ENCODE measurements at regions not wholly inside any gene's neighbourhood (a gene's known extent, or its start where the extent isn't known, plus 50 kb on each side); places are given as distances from the start of the nearest gene placed in this dataset.
"Not testable (repeated sequence)": the region's sequence is repeated elsewhere in the genome, so short reads cannot be mapped to it uniquely, and the experiment has no call there.

GRCh38 chr7:65770473-65771225 is 102.2 kb upstream of the VKORC1L1 start:
- Histone ChIP-seq H2AK5ac (ENCODE audit: low read depth, low read length) (peak overlapping the region; percentile 74; the same call in 1 of the 2 replicates), H3K23ac (ENCODE audit: low read depth, low read length) (peak overlapping the region; percentile 87), H3K18ac (ENCODE audit: low read depth, low read length) (peak overlapping the region; percentile 22), H4K91ac (ENCODE audit: insufficient read depth, low read depth, low read length) (peak overlapping the region; percentile 90), H4K5ac (ENCODE audit: low read depth, low read length) (peak overlapping the region; percentile 94), H3K9ac (ENCODE audit: low read depth, low read length) (peak overlapping the region; percentile 98), H3K79me1 (ENCODE audit: low read depth in 1 of 2, low read length in 2 of 2) (peaks cover 3 to 13% of the 10 kb centered on the region in 2 experiments; a peak in 3 of 4 replicates), H2BK120ac (ENCODE audit: low read depth, low read length) (peak overlapping the region; percentile 73), H4K8ac (ENCODE audit: low read depth in 2 of 2, low read length in 2 of 2) (peak overlapping the region; percentile 89 to 99), H3K27ac (ENCODE audit: insufficient read depth, low read length) (peak overlapping the region; percentile 93), H3K4ac (ENCODE audit: low read depth, low read length) (peak overlapping the region; percentile 81), H3K4me3 (ENCODE audit: insufficient read depth, low read depth, low read length) (peak overlapping the region; percentile 99), H3K4me2 (ENCODE audit: low read depth, low read length) (peak overlapping the region; percentile 69), H3K14ac (replicated peaks; ENCODE audit: low read depth, low read length) (peak overlapping the region; percentile 97), H2BK5ac (ENCODE audit: low read depth, low read length, poor library complexity, severe bottlenecking) (peak overlapping the region; percentile 85), H2AFZ (replicated peaks; ENCODE audit: low read length, poor library complexity) (peak overlapping the region; percentile 86)
- peak; percentile 99 for ATAC-seq (ENCODE audit: low read depth)
- H3K4me1 ChIP-seq (ENCODE audit: control insufficient read depth, insufficient read depth, low read length); H3K9me1 ChIP-seq (ENCODE audit: insufficient read depth, low read length); H2AK9ac ChIP-seq (replicated peaks; ENCODE audit: low read depth, low read length, poor library complexity); BruUV-seq (replicated peaks); H3K9me3 ChIP-seq (ENCODE audit: control insufficient read depth, insufficient read depth, low read length); H3K27me3 ChIP-seq (ENCODE audit: control insufficient read depth, insufficient read depth, low read length); dilution Hi-C loops (cut with HindIII; ENCODE audit: low sequenced_read_pairs, unreplicated experiment); intact Hi-C loops (cut with micrococcal nuclease); H2BK15ac ChIP-seq (ENCODE audit: low read depth, low read length); in situ Hi-C loops (cut with MboI; ENCODE audit: low sequenced_read_pairs); POLR2A ChIA-PET (ENCODE audit: unreplicated experiment); H3K36me3 ChIP-seq (ENCODE audit: control insufficient read depth, insufficient read depth, low read length); H4K20me1 ChIP-seq (ENCODE audit: insufficient read depth, low read length); H2BK20ac ChIP-seq (ENCODE audit: low read depth, low read length); H3K56ac ChIP-seq (ENCODE audit: extremely low read depth, insufficient read depth, low read length): not testable (repeated sequence)
- CTCF ChIA-PET, result interaction anchor here (0.5 kb wide), 1 partner anchor 39 kb away, joined by 3 read pairs; no protein-coding TSS in a partner anchor
- peak; percentile 89 for DNase-seq
- 1% methylated on average over 15 of the region's 44 CpGs; no CpG with 5 or more reads in 1 of the 2 experiments for WGBS, 2 experiments (ENCODE audit: extremely low coverage in 2 of 2, insufficient read length in 1 of 2)
- TF ChIP-seq CEBPB (IDR thresholded peaks at IDR 0.05; ENCODE audit: low read depth, low read length), result peak; percentile 43; the same call in 1 of the 2 replicates

All from IMR-90 (cell line).